ENCODE measurements at regions not wholly inside any gene's neighbourhood (a gene's known extent, or its start where the extent isn't known, plus 50 kb on each side); places are given as distances from the start of the nearest gene placed in this dataset.
A peak's percentile ranks its signal among the peaks of the same experiment; 100 is the strongest.
"Not testable (repeated sequence)": the region's sequence is repeated elsewhere in the genome, so short reads cannot be mapped to it uniquely, and the experiment has no call there.

DNA sequence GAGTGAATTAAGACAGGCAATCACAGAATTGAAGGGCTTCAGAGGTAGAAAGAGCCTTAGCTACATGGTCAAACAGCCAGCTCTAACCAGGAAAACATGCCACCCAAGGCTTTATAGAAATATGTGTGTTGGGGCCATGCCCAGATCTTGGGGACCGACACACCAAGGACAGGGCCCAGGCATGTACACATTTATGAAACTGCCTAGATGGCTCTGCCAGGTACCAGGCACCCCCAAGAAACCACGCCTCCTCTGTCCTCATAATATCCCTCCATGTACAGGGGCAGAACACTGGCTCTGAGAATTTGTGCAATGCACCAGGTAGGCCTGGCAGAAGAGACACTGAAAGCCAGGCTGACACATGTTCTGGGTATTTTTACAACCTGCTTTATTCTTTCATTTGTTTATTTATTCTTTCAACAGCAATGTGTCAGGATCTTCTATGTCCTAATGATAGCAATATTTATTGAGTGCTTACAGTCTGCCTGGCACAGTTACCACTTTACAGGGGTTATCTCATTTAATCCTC is 137.9 kb upstream of the LSM14A start:
- no peak for DNase-seq (ENCODE audit: low read depth)

DNA sequence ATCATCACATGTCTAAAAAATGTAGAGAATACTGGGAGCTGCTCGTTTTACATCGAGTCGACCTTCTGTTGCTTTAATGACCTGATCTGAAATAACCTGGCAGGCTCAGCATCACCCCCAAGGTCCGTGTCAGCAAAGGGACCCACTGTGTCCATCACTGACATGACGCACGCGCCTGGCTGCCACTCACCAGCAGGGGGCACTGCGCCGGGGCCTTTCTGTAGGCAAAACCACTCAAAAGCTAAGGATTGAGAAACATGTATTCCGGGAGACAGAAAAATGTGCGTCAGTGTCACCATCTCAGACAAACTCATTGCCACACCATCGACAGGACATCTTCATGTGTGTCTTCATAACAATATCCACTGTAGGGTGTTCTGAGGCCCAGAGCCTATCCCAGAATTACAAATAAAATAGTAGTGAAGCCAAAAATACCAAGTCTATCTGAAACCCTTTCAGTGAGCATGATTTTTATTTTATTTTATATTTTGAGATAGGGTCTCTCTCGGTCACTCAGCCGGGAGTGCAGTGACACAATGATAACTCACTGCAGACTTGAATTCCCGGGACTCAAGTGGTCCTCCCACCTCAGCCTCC is 130.3 kb upstream of the LSM14A start:
- peak; percentile 43 for DNase-seq (ENCODE audit: low read depth)

DNA sequence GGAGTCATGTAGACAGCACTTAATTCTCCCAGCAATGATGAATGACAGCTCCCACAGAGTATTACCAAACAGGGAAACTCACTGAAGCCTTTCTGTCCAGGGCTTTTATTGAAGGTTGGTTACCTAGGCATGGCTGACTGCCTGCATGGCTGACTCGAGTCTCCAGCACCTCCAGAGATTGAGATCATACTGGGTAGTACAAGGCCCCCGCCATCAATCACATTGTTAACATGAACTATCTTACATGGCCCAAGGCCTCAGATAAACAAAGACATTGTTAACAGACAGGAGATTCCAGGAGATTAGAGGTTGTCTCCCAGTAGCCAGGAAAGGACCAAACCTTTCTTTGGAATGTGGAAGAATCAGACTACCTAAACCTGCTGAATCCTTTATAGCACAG is 128.3 kb upstream of the LSM14A start:
- DNase-seq (ENCODE audit: low read depth): no peak

DNA sequence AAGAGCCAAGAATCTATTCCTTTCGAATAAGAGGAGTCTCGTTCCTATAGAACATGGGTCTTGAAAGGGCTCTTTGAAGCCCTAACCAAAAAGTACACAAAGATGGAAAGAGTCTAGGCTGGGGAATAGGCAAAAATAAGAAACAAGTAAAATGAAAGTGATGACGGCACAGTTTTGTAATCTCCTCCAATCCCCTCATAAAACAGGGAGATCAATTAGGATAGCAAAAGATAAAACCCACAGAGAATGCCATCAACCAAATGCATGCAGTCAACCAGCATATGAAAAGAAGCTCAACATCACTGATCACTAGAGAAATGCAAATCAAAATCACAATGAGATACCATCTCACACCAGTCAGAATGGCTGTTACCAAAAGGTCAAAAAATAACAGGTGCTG is 122.4 kb upstream of the LSM14A start:
- DNase-seq (ENCODE audit: low read depth): no peak

DNA sequence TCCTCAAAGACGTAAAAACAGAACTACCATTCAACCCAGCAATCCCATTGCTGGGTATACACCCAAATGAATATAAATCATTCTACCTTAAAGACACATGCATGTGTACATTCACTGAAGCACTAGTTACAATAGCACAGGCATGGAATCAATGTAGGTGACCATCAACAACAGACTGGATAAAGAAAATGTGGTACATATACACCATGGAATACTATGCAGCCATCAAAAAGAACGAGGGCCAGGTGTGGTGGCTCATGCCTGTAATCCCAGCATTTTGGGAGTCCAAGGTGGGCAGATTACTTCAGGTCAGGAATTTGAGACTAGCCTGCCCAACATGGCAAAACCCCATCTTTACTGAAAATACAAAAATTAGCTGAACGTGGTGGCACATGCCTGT is 121.9 kb upstream of the LSM14A start:
- not testable (repeated sequence) for DNase-seq (ENCODE audit: low read depth)

DNA sequence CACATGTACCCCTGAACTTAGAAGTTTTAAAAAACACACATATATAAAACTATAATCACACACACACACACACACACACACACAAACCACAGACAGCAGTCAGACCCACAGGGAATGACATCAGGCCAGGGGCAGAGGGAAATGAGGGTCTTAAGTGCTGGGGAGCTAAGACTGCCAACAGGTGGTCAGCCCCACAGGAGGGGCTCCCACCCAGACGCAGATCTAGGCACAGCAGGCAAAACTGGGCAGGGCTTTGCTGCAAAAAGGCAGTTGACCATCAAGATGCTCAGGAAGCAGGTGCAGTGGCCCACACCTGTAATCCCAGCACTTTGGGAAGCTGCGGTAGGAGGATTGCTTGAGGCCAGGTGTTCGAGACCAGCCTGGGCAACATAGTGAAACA is 121.0 kb upstream of the LSM14A start:
- no peak for DNase-seq (ENCODE audit: low read depth)

DNA sequence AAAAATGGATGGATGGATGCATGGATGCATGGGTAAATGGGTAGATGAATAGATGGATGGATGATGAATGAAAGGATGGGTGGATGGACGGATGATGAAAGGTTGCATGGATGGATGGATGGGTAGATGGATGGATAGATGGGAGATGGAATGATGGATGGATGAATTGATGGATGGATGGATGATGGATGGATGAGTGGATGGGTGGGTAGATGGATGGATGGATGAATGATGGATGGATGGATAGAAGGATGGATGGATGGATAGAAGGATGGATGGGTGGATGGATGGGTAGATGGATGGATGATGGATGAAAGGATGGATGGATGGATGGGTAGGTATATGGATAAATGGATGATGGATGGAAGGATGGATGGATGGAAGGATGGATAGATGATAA is 115.1 kb upstream of the LSM14A start:
- DNase-seq (ENCODE audit: low read depth): no peak

DNA sequence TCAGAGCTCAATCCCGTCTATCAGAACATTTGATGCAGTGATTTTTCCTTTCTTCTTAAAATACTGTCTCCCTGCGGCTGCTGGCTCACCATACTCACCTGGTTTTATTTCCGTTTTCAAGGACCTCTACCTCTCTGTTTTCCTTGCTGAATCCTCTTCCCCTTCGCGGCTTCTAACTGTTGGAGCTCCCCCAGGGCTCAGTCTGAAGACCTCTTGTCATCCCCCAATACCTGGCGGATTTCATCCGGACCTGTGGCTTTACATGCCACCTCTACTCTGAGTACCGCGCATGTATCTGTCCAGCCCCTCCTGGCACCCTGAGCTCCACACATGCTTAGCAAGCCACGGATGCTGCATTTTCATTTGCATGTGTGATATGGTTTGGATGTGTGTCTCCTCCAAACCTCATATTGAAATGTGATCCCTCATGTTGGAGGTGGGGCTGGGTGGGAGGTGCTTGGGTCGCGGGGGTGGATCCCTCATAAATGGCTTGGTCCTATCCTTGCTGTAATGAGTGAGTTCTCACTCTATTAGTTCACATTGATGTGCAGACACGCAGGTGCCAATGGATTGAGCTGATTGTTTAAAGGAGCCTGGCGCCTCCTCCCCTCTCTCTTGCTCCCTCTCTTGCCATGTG is 106.2 kb upstream of the LSM14A start:
- DNase-seq (ENCODE audit: low read depth): no peak

DNA sequence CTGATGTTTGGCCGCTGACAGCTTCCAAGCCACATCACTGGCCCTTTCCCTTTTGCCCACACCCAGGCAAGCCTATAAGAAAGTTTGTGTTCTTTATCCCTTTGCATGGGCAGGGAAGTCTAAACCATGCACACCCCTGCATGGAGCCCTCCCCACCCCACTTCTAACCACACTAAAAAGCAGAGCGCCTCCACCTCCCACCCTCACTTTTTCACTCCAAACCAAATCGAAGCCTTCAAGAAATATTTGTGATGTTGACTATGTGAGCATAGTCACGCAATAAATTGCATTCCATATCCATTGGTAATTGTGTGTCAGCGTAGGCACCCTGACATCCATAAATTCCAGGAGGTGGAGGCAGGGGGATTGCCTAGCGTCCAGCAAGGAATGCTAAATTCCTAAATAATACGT is 104.4 kb upstream of the LSM14A start:
- DNase-seq (ENCODE audit: low read depth): no peak

DNA sequence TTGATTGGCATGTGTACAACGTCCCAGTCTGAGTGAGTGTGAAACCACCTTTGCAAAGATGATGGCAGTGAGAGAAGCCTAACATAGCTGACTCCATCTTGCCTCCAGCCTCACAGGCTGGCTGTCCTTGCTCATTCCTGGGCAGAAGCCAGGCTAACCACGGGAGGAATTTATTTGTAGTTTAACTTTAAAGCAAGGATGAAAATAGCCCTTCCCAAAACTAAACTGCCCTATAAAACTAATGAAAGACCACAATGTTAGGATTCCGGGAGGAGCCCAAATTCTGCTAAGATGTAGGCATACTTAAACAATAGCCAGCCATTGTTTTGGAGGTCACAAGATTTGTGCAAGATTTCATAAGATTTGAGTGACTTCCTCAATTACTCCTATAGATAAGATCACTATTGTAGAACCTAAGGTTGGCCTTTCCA is 96.6 kb upstream of the LSM14A start:
- no peak for DNase-seq (ENCODE audit: low read depth)

DNA sequence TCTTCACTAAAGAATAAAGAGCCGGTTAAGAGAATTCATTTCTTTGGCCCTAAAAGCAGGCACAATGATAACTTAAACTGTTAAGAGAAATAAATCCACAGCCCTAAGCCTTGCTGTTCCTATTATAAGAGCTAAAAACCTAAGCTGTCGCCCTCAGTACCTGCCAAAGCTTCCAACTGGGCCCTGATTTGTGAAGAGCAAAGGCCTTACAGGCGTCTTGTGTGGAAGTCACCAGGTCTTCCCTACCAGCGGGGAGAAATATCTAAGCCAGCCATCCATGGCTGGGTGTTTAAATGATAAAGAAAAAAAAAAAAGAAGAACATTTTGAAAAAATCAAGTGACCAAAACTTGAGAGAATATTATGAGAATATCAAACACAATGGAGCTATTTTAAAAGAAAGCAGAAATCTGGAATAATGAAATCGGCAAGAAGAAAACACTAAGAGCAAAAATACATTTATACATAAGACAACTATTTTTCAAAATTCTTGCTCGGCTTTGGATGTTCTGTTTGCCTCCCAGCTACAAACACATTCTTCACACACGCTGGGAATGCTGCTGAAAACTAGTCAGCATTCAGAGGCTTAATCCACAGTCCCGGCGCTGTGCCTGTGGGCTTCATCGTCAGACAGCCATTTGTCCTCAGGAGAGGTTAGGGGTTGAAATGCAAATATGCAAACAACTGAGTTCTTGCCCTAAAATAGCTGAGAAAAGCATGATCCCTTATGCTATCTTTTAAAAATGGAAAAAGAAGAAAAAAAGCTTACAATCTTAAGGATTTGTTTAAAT is 89.8 kb upstream of the LSM14A start:
- DNase-seq (ENCODE audit: low read depth): no peak

DNA sequence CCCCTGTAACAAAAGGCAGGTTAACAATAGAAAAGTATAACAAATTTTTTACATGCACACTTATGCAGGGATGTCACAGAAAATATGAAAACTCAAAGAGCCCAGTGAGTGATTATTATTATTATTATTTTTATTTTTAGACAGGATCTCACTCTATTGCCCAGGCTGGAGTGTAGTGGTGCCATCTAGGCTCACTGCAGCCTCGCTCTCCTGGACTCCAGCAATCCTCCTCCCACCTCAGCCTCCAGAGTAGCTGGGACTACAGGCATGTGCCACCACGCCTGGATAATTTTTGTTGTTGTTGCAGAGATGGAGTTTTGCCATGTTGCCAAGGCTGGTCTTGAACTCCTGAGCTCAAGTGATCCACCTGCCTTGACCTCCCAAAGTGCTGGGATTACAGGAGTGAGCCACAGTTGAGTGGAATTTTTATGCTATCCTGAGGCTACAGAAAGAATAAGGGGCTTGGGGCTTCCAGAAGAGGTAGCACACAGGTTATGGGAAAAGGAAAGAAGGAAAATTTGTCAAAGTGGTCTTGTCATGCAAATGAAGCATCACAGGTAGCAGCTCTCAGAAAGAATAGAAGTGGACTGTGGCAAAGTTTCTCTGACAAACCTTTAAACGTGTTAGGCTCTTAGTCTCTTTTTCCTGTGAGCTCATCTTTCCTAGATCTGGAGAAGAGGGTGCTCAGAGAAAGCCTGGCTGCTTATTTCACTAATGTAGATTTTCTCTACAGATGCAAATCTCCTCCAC is 87.7 kb upstream of the LSM14A start:
- DNase-seq (ENCODE audit: low read depth): no peak

DNA sequence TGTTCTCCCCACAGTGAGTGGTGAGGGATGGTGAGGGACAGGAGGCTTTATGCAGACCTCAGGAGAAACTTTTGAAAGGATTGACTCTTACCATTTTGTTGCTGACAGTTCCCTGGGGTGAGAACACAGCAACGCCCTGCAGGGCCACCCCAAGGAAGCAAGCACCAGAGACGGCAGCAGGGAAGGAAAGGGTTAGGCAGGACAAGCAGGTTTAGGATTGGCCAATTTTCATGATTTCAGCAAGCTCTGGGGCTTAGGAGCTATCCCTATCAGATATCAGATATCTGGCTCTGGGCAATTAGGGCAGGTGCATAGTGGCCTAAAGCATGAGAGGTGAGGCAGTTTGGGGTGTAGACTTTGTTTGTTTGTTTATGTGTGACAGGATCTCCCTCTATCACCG is 87.0 kb upstream of the LSM14A start:
- DNase-seq (ENCODE audit: low read depth): no peak

DNA sequence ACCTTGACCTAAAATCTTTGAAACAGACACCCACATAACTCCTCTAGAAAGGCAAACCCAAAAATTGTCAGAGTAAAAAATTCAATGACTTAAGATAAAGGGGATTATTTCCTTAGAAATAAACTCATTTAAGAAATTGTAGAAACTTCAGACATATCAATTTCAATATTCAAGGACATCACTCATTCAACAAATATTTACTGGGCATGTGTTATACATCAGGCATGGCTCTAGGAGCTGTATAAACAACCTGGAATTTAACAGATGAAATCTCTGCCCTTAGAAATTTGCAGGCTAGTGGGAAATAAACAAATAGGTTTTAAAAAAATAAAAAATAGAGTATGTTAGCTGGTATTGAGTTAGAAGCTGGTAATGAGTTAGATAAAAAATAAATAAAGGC is 84.0 kb upstream of the LSM14A start:
- DNase-seq (ENCODE audit: low read depth): no peak

DNA sequence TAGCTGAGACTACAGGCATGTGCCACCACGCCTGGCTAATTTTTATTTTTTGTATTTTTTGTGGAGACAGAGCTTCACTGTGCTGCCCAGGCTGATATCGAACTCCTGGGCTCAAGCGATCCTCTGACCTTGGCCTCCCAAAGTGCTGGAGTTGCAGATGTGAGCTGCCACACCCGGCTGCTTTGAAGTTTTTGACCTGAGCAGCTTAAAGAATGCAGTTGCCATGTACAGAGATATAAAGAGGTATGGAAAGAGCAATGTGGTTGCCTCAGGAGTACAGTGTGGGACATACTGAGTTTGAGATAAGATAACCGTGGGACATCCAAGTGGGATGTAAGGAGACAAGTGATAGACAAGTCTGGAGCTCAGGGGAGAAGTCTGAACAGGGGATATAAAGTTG is 82.7 kb upstream of the LSM14A start:
- DNase-seq (ENCODE audit: low read depth): no peak

DNA sequence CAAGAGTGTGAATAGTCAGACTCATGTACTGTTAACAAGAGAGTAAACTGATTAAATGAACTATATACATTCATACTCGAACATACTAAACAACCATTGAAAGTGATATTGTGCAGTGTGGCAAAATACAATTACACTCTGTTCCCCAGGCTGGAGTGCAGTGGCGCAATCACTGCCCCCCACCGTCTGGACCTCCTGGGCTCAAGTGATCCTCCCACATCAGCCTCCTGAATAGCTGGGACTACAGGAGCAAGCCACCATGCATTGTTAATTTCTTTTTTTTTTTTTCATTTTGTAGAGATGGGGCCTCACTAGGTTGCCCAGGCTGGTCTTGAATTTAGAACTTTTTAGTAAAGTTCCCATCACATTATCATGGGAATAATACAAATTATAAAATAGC is 77.3 kb upstream of the LSM14A start:
- DNase-seq (ENCODE audit: low read depth): no peak

DNA sequence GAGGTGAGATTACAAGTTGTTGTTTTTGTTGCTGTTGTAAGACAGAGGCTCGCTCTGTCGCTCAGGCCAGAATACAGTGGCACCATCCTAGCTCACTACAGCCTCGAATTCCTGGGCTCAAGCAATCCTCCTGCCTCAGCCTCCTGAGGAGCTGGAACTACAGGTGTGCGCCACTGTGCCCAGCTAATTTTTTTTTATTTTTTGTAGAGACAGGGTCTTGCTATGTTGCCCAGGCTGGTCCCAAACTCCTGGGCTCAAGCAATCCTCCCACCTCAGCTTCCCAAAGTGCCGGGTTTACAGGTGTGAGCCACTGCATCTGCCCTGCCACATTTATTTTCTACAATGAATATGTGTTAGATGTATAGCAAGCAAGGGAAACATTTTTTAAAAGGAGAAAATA is 76.9 kb upstream of the LSM14A start:
- DNase-seq (ENCODE audit: low read depth): not testable (repeated sequence)

DNA sequence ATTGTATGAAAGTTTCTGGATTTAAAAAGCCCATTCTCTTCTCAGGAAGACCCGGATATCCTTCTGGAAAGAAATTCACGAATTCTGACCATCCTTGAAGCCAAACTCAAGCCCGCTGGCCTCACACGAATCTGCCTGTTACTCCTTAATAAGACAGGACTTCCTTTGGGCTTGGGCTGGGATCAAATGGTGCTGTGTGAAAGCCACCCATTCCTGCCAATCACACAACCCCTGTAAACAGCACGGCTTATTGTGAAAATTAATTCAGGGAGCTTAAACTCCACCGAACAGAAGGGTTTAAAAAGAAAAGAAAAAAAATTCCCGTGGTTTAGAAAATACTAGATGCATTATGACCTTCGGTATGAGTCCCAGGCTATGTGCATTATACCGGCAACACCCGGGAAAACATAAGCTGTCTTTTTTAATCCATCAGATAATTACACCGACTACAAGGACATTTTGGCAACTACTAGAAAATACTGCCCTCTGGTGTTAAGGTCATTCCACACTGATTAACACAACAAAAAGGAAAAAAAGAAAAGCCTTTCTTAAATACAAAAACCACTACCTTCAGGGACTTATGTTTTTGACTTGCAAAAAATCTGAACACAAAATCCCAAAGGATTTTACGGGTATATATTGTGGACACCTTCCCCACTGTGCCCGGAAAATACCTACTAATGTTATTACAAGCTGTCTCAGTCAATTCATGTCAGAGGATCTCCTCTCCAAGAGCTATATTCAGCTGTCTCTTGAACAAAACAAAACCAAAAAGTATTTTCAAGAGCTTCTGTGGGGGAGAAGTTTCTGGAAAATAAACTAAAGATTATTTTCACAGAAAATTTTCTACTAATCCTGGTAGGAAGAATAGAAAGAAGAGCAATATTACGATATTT is 76.0 kb upstream of the LSM14A start:
- DNase-seq (ENCODE audit: low read depth): peak; percentile 31

DNA sequence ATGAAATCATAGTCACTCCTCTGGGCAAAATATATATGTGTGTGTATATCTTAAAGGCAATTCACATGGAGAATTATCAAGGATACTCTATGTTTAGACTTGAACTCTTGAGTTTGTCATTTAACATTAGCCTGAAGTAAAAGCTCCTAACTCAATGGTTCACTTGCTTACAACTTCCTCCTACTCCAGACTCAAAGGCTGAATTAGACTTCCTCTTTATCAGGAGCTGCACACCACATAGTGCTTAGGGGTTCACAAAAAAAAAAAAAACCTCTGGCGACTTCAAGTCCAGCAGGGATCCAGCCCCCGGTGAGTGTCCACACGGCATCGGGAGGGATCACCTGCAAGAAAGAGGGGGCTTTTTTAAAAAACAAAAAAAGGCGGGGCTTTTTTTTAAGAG is 68.2 kb upstream of the LSM14A start:
- DNase-seq (ENCODE audit: low read depth): no peak

DNA sequence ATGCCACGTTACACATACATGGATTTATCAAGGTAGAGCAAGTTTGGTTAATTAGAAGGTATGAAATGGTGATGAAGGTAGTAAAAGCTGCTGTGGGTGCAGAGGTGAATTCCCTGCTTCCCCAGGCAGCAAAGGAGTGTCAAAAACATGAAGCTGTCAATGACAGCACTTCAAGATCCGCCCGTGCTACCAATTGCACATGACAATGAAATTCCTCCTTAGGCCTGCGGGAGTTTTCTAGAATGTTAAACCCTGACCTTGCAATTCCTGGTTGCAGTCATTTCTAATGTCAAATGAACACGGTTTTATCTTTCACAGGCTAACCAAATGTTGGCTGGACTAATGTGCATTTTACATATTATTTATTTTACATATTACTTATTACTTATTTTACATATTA is 67.7 kb upstream of the LSM14A start:
- no peak for DNase-seq (ENCODE audit: low read depth)

DNA sequence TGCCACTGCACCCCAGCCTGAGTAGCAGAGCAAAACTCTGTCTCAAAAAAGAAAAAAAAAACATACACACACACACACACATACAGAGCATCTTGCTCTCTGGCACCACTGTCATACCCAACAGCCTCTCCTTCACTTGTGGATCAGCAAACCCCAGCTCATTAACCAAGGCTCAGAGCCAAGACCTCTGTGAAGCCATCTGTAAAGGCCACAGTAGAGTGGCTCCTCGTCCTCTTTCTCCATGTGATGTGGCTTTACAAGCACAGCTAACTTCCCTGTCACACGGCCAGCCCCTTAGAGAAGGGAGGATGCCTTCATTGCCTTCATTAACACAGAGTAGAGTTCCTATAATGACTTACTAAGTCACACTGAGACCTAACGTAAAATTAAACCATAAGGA is 62.7 kb upstream of the LSM14A start:
- no peak for DNase-seq (ENCODE audit: low read depth)

Data from fibroblast of gingiva (primary cell).